ENCODE measurements at regions not wholly inside any gene's neighbourhood (a gene's known extent, or its start where the extent isn't known, plus 50 kb on each side); places are given as distances from the start of the nearest gene placed in this dataset.

GRCh38 chr1:57549300-57549699 is 125.4 kb upstream of the DAB1 start:
- Histone ChIP-seq H3K4me3 (no peak overlapping the region), H3K36me3 (ENCODE audit: control insufficient read depth, insufficient read depth, low read length) (no peaks in the 10 kb centered on the region), H3K9me1 (ENCODE audit: control insufficient read depth, insufficient read depth, low read length) (no peaks in the 10 kb centered on the region), H3K27me3 (ENCODE audit: control insufficient read depth in 2 of 2, insufficient read depth in 2 of 2, low read length in 2 of 2) (no peaks in the 10 kb centered on the region), H3K79me2 (ENCODE audit: control insufficient read depth, insufficient read depth, low read length) (no peaks in the 10 kb centered on the region), H3K4me2 (ENCODE audit: insufficient read depth, low read length) (no peak overlapping the region), H2AFZ (ENCODE audit: low read depth, low read length) (no peak overlapping the region), H3K4me1 (replicated peaks in 1 of 2; ENCODE audit: control insufficient read depth in 2 of 2, insufficient read depth in 2 of 2, low read length in 2 of 2) (no peaks in the 10 kb centered on the region), H3K9me3 (replicated peaks; ENCODE audit: control insufficient read depth, insufficient read depth, low read depth, low read length) (no peaks in the 10 kb centered on the region), H3K9ac (ENCODE audit: insufficient read depth in 1 of 2, low read depth in 2 of 2, low read length in 2 of 2) (no peak overlapping the region), H3K27ac (ENCODE audit: extremely low read depth, low read depth, low read length) (no peak overlapping the region), H4K20me1 (replicated peaks; ENCODE audit: control insufficient read depth, insufficient read depth, low read length) (no peaks in the 10 kb centered on the region)
- in situ Hi-C loops (cut with MboI) (no loop called here), intact Hi-C loops (cut with micrococcal nuclease) (no loop called here)
- FAIRE-seq (no peak), ATAC-seq (no peak), DNase-seq (ENCODE audit: extremely low read depth in 1 of 4, low spot score in 3 of 4) (no peak)
- 0% methylated on average over 4 of the region's 4 CpGs for WGBS (ENCODE audit: insufficient coverage, low coverage, missing lambda C conversion rate)
- no TSS peak for BruUV-seq (replicated peaks)
- ChIA-PET CTCF (ENCODE audit: low intra/inter-chr PET ratio) (no interaction called here), POLR2A (no interaction called here)
- TF ChIP-seq ZNF609 (CRISPR knock-in tag; IDR thresholded peaks at IDR 0.05; ENCODE audit: borderline replicate concordance) (no peak), ARID1B (IDR thresholded peaks at IDR 0.05) (no peak), SMAD2 (IDR thresholded peaks at IDR 0.05; ENCODE audit: low read depth, low read length) (no peak), CREBBP (IDR thresholded peaks at IDR 0.05; ENCODE audit: low read depth, low read length) (no peak), NR2C1 (IDR thresholded peaks at IDR 0.05) (no peak), NR2C1 (tag; IDR thresholded peaks at IDR 0.05) (no peak), CREB5 (CRISPR knock-in tag; IDR thresholded peaks at IDR 0.05) (no peak), HMG20A (CRISPR knock-in tag; conservative IDR thresholded peaks at IDR 0.05) (no peak), ZNF395 (CRISPR knock-in tag; IDR thresholded peaks at IDR 0.05) (no peak), HDAC6 (IDR thresholded peaks at IDR 0.05; ENCODE audit: low read depth, low read length) (no peak), ZNF431 (CRISPR knock-in tag; IDR thresholded peaks at IDR 0.05) (no peak), USF1 (CRISPR knock-in tag; IDR thresholded peaks at IDR 0.05) (no peak), IRF2 (CRISPR knock-in tag; IDR thresholded peaks at IDR 0.05) (no peak)

Measured in K562 (cell line).